Endothelial cell of umbilical vein (primary cell): ENCODE measurements at regions not wholly inside any gene's neighbourhood (a gene's known extent, or its start where the extent isn't known, plus 50 kb on each side); places are given as distances from the start of the nearest gene placed in this dataset.
"Not testable (repeated sequence)": the region's sequence is repeated elsewhere in the genome, so short reads cannot be mapped to it uniquely, and the experiment has no call there.

Experiments used
- BruUV-seq: library from RNA; stranded (reverse); fragments of 400-500 nt; replicated peaks from 2 replicates; lab custom pipeline; 2021; lab: Mats Ljungman, UMichigan
- CTCF ChIA-PET: fragments of 300-600, 350-600 bp; sonication (Branson Sonifier 250); formaldehyde crosslinking; loops from one replicate; lab custom pipeline; 2021; ENCODE audit warnings: antibody characterized with exemption, inconsistent platforms; lab: Charles Lee
- POLR2A ChIA-PET: fragments of 300-600, 350-600 bp; sonication (Branson Sonifier 250); formaldehyde crosslinking; loops from one replicate; lab custom pipeline; 2021; ENCODE audit warnings: antibody characterized with exemption, inconsistent platforms; lab: Charles Lee
- DNase-seq: peaks from one replicate; pipeline ENCODE4 v3.0.0-alpha.2; 2011; ENCODE audit warnings: low read depth, low spot score
- FAIRE-seq: peaks from 2 replicates; lab custom pipeline; 2011; peaks lifted over from hg19 to GRCh38; lab: Jason Lieb, UNC
- H2AFZ ChIP-seq: 2 replicates; pipeline ENCODE4 v1.6.0; 2012; ENCODE audit warnings: low read depth, low read length, control low read depth, inconsistent platforms
- H3K27ac ChIP-seq: 2 replicates; pipeline ENCODE4 v1.5.1; 2011; ENCODE audit warnings: low read depth, mild to moderate bottlenecking, control low read depth, low read length, moderate library complexity; ENCODE audit not compliant: insufficient read depth
- H3K27me3 ChIP-seq, 2 experiments: 2 replicates each; pipeline versions ENCODE4 v1.6.0 to v1.6.1; 2011; ENCODE audit warnings: low read length in 2 of 2, mixed read lengths in 1 of 2; ENCODE audit not compliant: control insufficient read depth in 2 of 2, insufficient read depth in 2 of 2
- H3K36me3 ChIP-seq, 2 experiments: 2 replicates in 1 of 2; 3 replicates in 1 of 2; pipeline ENCODE4 v1.5.1; 2011; ENCODE audit warnings: low read length in 2 of 2, mild to moderate bottlenecking in 1 of 2, moderate library complexity in 1 of 2; ENCODE audit not compliant: control insufficient read depth in 2 of 2, insufficient read depth in 2 of 2; ENCODE audit errors: extremely low read depth in 1 of 2
- H3K4me1 ChIP-seq: 3 replicates; pipeline ENCODE4 v1.5.1; 2011; ENCODE audit warnings: mild to moderate bottlenecking, low read length; ENCODE audit not compliant: control insufficient read depth, insufficient read depth; ENCODE audit errors: extremely low read depth
- H3K4me2 ChIP-seq: 2 replicates; pipeline ENCODE4 v1.6.1; 2011; ENCODE audit warnings: low read length, control low read depth, mixed read lengths; ENCODE audit not compliant: insufficient read depth
- H3K4me3 ChIP-seq, 3 experiments: fragments of 200-600 bp in 1 of 3; sonication (generic), shearing (Covaris generic) in 1 of 3; replicated peaks in 1 of 3; 2 replicates each; pipeline ENCODE4 v1.5.1; 2011 to 2016; ENCODE audit warnings: control low read depth in 3 of 3, low read length in 3 of 3, mild to moderate bottlenecking in 2 of 3, inconsistent platforms in 1 of 3, low read depth in 1 of 3, moderate library complexity in 1 of 3; ENCODE audit not compliant: insufficient read depth in 1 of 3
- H3K79me2 ChIP-seq: 2 replicates; pipeline ENCODE4 v1.6.0; 2012; ENCODE audit warnings: low read length, inconsistent platforms; ENCODE audit not compliant: control insufficient read depth, insufficient read depth
- H3K9ac ChIP-seq: replicated peaks from 2 replicates; pipeline ENCODE3; 2011; ENCODE audit warnings: low read length, control low read depth; ENCODE audit not compliant: insufficient read depth; ENCODE audit errors: extremely low read depth
- H3K9me1 ChIP-seq: replicated peaks from 3 replicates; pipeline ENCODE4 v1.6.0; 2011; ENCODE audit warnings: mild to moderate bottlenecking, low read length; ENCODE audit not compliant: control insufficient read depth, insufficient read depth; ENCODE audit errors: extremely low read depth
- H3K9me3 ChIP-seq: replicated peaks from 2 replicates; pipeline ENCODE4 v1.5.1; 2012; ENCODE audit warnings: low read length, inconsistent platforms; ENCODE audit not compliant: control insufficient read depth, insufficient read depth
- H4K20me1 ChIP-seq: replicated peaks from 2 replicates; pipeline ENCODE3; 2011; ENCODE audit warnings: mild to moderate bottlenecking, low read length; ENCODE audit not compliant: control insufficient read depth, insufficient read depth; ENCODE audit errors: extremely low read depth
- dilution Hi-C: fragments of 300-500 bp; cut with MboI; formaldehyde crosslinking; loops from one replicate; pipeline ENCODE4 v1.15.0; 2019; ENCODE audit warnings: low sequenced_read_pairs; ENCODE audit not compliant: extremely low pct_ligation_motif_present
- intact Hi-C: fragments of 100-400 bp; cut with micrococcal nuclease; formaldehyde crosslinking; loops from one replicate; pipeline ENCODE4 v1.10.0; 2022

GRCh38 chr9:65423691-65424436, 138.9 kb upstream of the FOXD4L5 start:
- DNase-seq, H3K9me1 ChIP-seq, H3K36me3 ChIP-seq, H3K4me1 ChIP-seq, CTCF ChIA-PET, dilution Hi-C loops, H4K20me1 ChIP-seq, H3K4me2 ChIP-seq, H3K79me2 ChIP-seq, H3K9me3 ChIP-seq, BruUV-seq, H3K4me3 ChIP-seq, H2AFZ ChIP-seq, FAIRE-seq, intact Hi-C loops, H3K9ac ChIP-seq, H3K27ac ChIP-seq, POLR2A ChIA-PET, H3K27me3 ChIP-seq: not testable (repeated sequence)

- H3K4me1 ChIP-seq, H3K9me3 ChIP-seq, H3K4me3 ChIP-seq, dilution Hi-C loops, H3K27ac ChIP-seq, intact Hi-C loops, H3K79me2 ChIP-seq, H3K9me1 ChIP-seq, BruUV-seq, POLR2A ChIA-PET, FAIRE-seq, H4K20me1 ChIP-seq, H3K9ac ChIP-seq, DNase-seq, H3K36me3 ChIP-seq, CTCF ChIA-PET, H3K27me3 ChIP-seq, H3K4me2 ChIP-seq, H2AFZ ChIP-seq: not testable (repeated sequence)
Measured at GRCh38 chr9:65422966-65423690, 138.1 kb upstream of the FOXD4L5 start.

- BruUV-seq, POLR2A ChIA-PET, FAIRE-seq: not testable (repeated sequence)
Measured at GRCh38 chr9:65421486-65421885, 136.5 kb upstream of the FOXD4L5 start.

More at GRCh38 chr9:65421486-65421885, 136.5 kb upstream of the FOXD4L5 start:
- H3K36me3 ChIP-seq, H3K27me3 ChIP-seq, CTCF ChIA-PET, H3K9ac ChIP-seq, H4K20me1 ChIP-seq, H3K4me1 ChIP-seq, H3K4me2 ChIP-seq, H3K9me1 ChIP-seq, intact Hi-C loops, H3K27ac ChIP-seq, H3K9me3 ChIP-seq, dilution Hi-C loops, DNase-seq, H3K4me3 ChIP-seq, H3K79me2 ChIP-seq, H2AFZ ChIP-seq: not testable (repeated sequence)
